ENCODE measurements at regions not wholly inside any gene's neighbourhood (a gene's known extent, or its start where the extent isn't known, plus 50 kb on each side); places are given as distances from the start of the nearest gene placed in this dataset.
A peak's percentile ranks its signal among the peaks of the same experiment; 100 is the strongest.

GRCh38 chr6:27617046-27617687 lies 144.3 kb upstream of the ZNF184 start:
- TF ChIP-seq, protein P1, sequence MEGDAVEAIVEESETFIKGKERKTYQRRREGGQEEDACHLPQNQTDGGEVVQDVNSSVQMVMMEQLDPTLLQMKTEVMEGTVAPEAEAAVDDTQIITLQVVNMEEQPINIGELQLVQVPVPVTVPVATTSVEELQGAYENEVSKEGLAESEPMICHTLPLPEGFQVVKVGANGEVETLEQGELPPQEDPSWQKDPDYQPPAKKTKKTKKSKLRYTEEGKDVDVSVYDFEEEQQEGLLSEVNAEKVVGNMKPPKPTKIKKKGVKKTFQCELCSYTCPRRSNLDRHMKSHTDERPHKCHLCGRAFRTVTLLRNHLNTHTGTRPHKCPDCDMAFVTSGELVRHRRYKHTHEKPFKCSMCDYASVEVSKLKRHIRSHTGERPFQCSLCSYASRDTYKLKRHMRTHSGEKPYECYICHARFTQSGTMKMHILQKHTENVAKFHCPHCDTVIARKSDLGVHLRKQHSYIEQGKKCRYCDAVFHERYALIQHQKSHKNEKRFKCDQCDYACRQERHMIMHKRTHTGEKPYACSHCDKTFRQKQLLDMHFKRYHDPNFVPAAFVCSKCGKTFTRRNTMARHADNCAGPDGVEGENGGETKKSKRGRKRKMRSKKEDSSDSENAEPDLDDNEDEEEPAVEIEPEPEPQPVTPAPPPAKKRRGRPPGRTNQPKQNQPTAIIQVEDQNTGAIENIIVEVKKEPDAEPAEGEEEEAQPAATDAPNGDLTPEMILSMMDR (IDR thresholded peaks at IDR 0.05; ENCODE audit: partially characterized antibody, unreplicated experiment) = no peak
- no peak for DNase-seq
- H3K4me1 Mint-ChIP-seq (ENCODE audit: low read depth, unreplicated experiment) = peaks cover 5% of the 10 kb centered on the region
- no peaks in the 10 kb centered on the region for H3K36me3 Mint-ChIP-seq (ENCODE audit: unreplicated experiment)
- H3K27me3 Mint-ChIP-seq (ENCODE audit: unreplicated experiment) = peaks cover 10% of the 10 kb centered on the region
- H3K27ac Mint-ChIP-seq (ENCODE audit: unreplicated experiment) = peak overlapping the region; percentile 57
- peaks cover 7% of the 10 kb centered on the region for H3K9me3 Mint-ChIP-seq (ENCODE audit: unreplicated experiment)
- H3K4me3 Mint-ChIP-seq (ENCODE audit: unreplicated experiment) = peak overlapping the region; percentile 98

- peaks cover 10% of the 10 kb centered on the region for H3K27me3 Mint-ChIP-seq (ENCODE audit: unreplicated experiment)
- TF ChIP-seq, protein P1 (IDR thresholded peaks at IDR 0.05; ENCODE audit: partially characterized antibody, unreplicated experiment) = no peak
Observed at GRCh38 chr6:27616328-27617045, 143.6 kb upstream of the ZNF184 start.

DNA sequence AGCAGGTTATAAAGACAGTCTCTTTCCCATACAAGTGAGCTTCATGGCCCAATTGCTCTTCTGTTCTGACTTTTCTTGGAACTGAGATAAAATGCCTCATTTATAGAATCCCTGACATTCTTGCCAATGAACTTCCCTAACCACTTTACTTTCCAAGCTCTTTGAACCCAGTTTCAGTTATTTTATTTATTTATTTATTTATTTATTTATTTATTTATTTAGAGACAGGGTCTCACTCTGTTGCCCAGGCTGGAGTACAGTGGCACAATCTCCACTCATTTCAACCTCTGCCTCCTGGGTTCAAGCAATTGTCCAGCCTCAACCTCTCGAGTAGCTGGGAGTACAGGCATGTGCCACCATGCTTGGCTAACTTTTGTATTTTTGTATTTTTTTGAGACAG lies 138.5 kb upstream of the ZNF184 start:
- H3K4me1 Mint-ChIP-seq (ENCODE audit: low read depth, unreplicated experiment) = no peaks in the 10 kb centered on the region
- no peak overlapping the region for H3K4me3 Mint-ChIP-seq (ENCODE audit: unreplicated experiment)
- TF ChIP-seq, protein P1 (IDR thresholded peaks at IDR 0.05; ENCODE audit: partially characterized antibody, unreplicated experiment) = no peak
- no peaks in the 10 kb centered on the region for H3K9me3 Mint-ChIP-seq (ENCODE audit: unreplicated experiment)
- no peaks in the 10 kb centered on the region for H3K27me3 Mint-ChIP-seq (ENCODE audit: unreplicated experiment)
- H3K27ac Mint-ChIP-seq (ENCODE audit: unreplicated experiment) = no peak overlapping the region
- DNase-seq = no peak
- H3K36me3 Mint-ChIP-seq (ENCODE audit: unreplicated experiment) = no peaks in the 10 kb centered on the region

More at GRCh38 chr6:27616328-27617045, 143.6 kb upstream of the ZNF184 start:
- H3K36me3 Mint-ChIP-seq (ENCODE audit: unreplicated experiment) = no peaks in the 10 kb centered on the region
- no peak for DNase-seq
- peaks cover 5% of the 10 kb centered on the region for H3K4me1 Mint-ChIP-seq (ENCODE audit: low read depth, unreplicated experiment)
- no peak overlapping the region for H3K27ac Mint-ChIP-seq (ENCODE audit: unreplicated experiment)
- H3K9me3 Mint-ChIP-seq (ENCODE audit: unreplicated experiment) = peaks cover 7% of the 10 kb centered on the region
- H3K4me3 Mint-ChIP-seq (ENCODE audit: unreplicated experiment) = peak overlapping the region; percentile 98

- H3K27me3 Mint-ChIP-seq (ENCODE audit: unreplicated experiment) = peaks cover 8% of the 10 kb centered on the region
- peaks cover 5% of the 10 kb centered on the region for H3K9me3 Mint-ChIP-seq (ENCODE audit: unreplicated experiment)
- H3K36me3 Mint-ChIP-seq (ENCODE audit: unreplicated experiment) = no peaks in the 10 kb centered on the region
- no peak overlapping the region for H3K4me3 Mint-ChIP-seq (ENCODE audit: unreplicated experiment)
- H3K27ac Mint-ChIP-seq (ENCODE audit: unreplicated experiment) = no peak overlapping the region
- TF ChIP-seq, protein P1 (IDR thresholded peaks at IDR 0.05; ENCODE audit: partially characterized antibody, unreplicated experiment) = no peak
- no peaks in the 10 kb centered on the region for H3K4me1 Mint-ChIP-seq (ENCODE audit: low read depth, unreplicated experiment)
- no peak for DNase-seq
Observed at GRCh38 chr6:27608916-27609883, 136.3 kb upstream of the ZNF184 start.

All from glutamatergic neuron (in vitro differentiated cells).